GM18868 (cell line): ENCODE measurements at regions not wholly inside any gene's neighbourhood (a gene's known extent, or its start where the extent isn't known, plus 50 kb on each side); places are given as distances from the start of the nearest gene placed in this dataset.

ENCODE experiments used
- ATAC-seq: cut with Tn5 transposase; IDR thresholded peaks from one replicate; pipeline ENCODE4 v1.9.1; 2021; ENCODE audit warnings: mild to moderate bottlenecking, moderate library complexity; ENCODE audit not compliant: unreplicated experiment

DNA sequence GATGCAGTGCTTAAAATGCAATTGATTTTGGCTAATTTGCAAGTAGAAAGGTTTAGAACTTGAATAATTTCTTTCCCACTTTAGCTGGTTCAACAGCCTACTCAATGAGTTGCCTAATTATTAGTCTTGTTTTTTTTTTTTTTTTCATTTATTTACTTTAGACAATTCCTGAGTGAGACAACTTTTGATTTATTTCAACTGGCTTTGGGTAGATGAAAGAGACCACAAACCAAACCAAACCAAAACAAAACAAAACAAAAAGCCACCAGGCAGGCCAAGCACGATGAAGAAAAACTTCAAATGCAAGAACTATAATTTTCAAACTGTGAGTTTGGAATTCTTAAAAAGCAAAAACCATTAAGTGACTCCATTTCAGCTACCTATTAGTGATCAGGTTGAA is 469.9 kb downstream of the GBE1 start:
- ATAC-seq, result no peak

DNA sequence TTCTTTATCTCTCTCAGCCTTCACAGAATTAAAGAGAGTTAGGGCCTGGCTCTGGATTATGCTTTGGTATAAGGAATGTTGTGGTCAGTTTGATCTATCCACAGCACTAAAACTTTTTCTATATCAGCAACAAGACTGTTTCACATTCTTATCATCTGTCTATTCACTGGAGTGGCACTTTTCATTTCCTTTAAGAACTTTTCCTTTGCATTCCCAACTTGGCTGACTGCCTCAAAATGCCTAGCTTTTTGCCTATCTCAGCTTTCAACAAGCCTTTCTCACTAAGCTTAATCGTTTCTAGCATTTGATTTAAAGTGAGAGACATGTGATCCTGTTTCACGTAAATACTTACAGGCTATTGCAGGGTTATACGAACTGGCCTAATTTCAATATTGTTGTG is 471.8 kb downstream of the GBE1 start:
- no peak for ATAC-seq

DNA sequence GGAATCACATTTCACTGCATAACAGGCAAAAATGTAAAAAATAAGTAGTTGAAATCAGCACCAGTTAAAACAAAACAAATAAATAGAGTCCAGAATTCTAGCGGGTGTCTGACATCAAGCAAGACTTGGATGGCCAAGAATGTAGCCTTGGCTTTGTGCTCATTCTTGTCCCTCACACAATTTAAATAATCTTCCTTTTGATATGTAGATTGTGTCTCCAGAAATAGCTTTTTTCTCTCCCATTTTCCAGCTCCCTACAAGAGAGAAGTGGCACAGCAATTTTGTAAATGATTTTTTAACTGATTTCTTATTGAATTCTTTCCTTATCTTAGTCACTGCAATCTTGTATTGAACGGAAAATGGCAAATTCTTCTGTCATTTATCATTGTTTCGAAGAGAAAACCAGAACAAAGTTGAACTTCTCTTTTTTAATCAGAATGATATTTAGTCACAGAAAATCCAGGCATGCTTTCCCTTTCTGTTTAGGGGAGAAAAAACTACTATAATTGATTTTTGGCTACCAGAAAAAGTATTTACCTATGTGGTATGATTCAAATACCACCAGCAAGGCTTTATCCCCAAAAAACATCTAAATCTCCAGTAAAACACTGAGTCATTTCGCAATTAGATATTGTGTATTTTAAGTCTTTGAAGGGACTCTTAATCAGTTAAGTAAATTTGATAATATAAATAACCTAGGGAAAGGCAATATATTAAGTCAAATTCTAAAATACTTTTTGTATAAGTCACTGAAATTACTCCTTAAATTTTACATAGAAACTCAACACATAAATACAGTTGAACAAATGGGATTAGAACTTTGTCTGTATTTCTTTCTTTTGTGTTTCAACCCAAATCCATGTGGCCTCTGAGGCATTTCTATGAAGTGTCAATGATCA is 481.7 kb downstream of the GBE1 start:
- ATAC-seq, result no peak

DNA sequence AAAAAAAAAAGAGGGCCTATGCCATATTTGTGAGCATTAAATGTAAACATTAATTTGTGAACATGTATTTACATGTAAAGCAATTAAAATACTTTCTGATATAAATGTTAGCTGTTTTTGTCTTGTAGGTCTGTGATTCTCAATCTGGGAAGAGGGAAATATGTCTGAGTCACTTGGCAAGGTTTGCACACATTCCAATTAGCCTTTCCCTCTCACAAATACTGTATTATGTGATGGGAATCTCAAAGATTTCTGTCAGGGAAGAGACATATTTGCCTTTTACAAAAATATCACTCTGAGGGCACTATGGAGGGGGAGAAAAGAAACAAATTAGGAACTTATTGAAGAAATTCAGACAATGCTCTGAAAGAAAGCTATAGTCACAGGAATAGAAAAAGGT is 483.6 kb downstream of the GBE1 start:
- no peak for ATAC-seq

DNA sequence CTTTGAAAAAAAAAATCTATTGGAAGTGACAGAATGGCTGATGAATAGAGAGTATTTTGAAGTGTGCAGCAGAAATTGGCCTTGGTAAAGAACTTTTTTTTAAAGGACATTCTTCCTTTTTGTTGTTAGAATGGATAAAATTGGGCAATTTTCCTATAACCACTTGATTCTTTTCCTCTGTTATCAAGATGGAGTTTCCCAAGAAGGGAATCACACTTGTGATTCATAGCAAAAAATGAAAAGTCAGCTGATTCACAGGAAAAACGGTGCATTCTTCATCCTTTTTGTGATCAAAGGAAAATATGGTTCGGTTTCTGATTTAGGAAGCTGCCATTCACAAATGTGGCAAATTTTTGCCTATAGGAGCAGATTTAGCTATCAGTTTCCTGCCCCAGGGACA is 486.8 kb downstream of the GBE1 start:
- no peak for ATAC-seq

DNA sequence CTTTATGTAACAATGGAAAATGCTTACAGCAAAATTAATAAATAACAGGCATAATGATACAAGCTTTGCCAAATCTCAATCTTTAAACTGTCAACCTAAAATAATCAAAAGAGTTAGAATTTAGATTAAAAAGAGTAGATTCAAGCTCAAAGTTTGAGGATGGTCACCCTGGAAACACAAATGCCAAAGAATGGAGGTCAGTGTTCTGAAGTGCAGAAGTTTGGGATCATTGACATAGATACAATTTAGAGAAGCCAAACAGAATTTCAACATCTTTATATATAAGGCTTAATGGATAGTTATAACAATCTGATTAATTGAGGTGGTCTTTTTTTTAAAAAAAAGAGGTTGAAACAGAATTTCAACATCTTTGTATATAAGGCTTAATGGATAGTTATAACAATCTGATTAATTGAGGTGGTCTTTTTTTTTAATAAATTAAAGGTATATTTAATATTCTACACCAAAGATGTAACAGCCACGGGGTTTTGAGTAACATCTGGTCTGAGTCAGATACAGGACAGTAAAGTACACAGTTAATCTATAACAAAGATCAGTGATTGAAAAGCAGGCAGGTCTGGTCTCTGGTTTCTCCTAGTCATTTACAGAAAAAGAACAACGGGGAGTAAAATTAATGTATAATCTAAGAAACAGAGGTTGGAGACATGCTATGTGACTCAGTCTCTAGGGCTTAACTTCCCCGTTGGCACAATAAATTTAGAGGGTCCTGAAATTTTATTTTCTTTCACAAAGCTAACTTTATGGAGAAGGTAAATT is 490.7 kb downstream of the GBE1 start:
- no peak for ATAC-seq

DNA sequence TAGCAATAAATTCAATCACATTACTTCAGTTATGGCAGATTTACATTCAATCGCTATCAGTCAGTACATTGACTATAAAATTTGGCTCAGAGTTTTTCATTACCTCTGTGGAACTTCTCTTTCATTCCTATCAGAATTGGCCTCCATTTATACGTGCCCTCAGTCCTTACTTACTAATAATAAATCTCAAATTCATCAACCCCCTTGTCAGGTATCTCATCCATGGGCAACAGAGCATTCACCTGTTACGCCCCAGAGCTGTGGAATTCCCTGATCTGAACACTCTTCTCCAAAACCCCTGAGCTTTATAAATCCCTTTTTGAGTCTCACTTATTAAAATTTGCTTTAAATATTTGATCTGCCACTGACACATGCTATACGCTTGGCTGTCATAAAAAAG is 492.9 kb downstream of the GBE1 start:
- ATAC-seq, result no peak

DNA sequence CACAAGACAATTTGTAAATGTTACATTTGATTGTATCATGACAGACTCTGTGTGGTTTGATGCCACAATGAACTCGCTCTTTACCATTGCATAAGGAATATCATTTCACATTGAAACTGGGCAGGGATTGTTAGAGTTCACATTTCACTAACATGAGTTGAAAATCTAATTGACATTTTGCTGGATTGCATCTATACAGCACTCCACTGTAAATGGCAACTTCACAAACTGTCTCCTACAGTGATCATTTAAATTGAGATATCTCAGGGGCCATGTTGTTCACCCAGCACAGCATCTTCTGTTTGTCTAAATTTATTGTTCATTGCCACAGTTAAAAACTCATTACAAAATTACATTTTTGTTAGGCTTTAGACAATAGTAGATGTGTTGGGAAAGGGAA is 499.4 kb downstream of the GBE1 start:
- no peak for ATAC-seq

DNA sequence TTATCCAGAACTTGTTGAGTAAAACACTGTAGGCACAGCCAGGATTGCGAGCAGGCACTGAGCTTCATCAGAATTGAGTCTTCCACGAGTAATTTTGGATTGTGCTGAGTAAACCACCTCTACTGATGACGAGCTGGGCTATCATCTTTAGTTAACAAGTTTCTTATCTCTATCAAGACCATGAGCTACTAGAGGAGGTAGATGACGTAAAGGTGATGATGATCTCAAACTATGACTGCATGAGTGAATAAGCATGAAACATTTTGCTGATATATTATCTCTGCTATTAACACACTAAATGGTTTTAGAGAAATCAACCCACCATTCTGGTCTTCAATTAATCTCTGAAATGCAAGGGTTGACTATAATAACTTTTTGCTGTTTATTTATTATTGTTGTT is 506.0 kb downstream of the GBE1 start:
- no peak for ATAC-seq

DNA sequence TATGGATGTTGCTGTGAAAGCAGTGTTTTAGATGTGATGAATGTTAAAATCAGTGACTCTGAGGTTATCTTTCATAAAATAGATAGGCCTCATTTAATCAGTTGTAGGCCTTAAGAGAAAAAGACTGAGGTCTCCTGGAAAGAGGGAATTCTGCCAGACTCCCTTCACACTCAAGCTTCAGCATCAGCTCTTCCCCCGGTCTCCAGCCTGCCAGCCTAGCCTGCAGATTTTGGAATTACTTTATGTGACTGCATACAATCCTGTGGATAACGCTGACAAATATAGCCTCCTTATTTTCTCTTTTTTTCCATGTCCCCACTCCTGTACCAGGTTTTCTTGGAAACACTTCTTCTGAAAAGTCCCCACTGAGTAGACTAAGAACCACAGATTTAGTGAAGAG is 510.3 kb downstream of the GBE1 start:
- ATAC-seq, result no peak

DNA sequence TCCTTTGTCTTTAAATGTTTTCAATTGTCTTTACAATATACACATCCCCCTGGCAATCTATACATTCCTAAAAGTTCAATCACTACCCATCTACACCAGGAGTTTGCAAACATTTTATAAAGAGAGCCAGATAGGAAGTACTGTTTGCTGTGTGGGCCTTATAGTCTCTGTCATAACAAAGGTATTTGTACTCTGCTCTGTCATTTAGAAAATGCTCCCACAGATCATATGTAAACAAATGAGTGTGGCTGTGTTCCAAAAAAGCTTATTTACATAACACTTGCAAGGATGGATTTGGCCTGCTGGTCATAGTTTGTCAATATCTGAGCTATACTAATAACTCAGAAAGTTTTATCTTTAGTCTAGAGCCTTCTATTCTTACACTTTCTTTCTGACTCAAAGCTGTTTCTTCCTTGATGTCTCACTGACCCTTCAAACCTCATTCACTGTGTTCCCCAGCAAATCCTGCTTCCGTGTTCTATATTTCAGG is 511.9 kb downstream of the GBE1 start:
- peak; percentile 69 for ATAC-seq

DNA sequence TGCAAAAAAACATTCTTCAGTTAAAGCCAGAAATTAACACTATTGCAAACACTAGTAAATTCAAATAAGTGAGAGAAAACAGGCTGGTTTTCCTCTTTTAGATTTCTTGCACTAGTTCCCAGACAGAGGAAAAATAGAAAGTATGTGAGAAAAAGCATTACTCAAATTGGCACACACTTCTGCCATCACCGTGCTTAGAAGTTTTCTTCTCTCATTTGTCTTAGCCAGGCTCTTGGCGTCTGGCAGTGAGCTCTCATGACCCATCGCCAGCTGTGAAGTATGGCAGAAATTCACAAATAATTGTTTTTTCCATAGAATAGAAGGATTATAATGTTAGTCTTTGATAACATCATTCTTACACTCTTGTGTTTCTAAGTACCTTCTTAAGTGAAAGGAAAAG is 515.9 kb downstream of the GBE1 start:
- ATAC-seq, result no peak

DNA sequence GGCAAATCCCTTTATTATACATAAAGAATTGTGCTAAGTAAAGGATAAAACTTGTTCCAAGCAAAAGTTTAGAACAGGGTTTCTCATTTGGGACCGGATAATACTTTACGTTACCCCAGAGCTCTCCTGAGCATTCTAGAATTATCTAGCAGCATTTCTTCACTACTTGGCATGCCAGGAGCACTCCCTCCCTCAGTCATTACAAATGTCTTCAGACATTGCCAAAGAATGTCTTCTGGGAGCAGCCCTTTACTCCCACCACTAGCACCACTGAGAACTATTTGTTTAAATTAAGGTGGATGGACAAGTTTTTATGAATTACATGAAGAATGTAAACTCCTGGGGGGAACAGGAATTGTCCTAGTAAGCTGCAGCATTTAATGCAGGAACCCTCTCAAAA is 516.4 kb downstream of the GBE1 start:
- no peak for ATAC-seq

DNA sequence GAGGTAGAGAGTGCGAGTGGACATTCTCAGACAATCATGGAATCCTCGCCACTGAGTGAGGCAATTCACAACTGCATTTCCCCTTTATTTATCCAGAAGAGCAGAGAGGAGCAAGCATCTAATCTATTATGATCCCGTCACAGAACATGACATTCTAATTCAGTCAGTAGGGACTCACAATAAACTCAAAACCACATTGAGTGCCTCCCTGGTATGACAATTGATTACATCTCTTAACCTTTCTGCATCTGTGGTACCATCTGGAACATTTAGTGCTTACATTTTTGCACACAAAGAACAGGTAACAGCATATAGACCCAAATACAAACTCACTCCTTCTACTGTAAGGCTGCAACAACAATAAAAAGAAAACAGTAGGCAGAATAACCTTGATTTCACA is 517.2 kb downstream of the GBE1 start:
- no peak for ATAC-seq

DNA sequence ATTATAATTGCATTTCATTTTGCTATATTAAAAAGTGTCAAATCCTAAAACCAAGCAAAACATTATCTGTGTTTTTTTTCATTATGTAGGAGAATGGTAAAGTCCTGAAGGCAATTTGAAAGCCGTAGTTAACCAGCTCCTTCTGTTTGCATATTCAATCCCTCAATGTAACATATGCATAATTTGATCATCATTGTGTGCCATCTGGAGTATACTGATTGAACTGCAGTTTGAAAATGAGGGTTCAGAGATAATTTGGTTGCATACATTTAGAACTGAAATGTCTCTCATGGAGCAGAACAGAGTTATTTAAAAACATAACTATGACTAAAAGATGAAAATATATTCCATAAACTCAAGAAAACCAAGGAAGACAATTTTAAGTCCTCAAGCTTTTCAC is 518.6 kb downstream of the GBE1 start:
- ATAC-seq, result peak; percentile 69

DNA sequence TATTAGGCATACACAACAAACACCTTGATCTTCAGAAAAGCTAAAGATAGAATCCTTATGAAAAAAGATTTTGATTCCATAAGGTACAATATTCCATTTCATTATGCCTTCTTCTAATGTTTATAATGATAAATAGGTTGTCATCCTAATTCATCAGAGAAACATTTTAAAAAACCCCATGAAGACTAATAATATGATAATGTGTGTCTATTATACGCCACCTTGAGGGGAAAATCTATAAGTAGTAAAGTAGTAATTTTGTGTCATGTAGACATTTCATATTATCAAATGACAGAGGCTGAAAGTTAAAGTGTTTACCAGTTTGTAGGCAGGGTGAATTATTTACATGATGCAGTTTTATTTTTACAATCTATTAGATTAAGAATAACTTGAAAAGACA is 524.3 kb downstream of the GBE1 start:
- no peak for ATAC-seq

DNA sequence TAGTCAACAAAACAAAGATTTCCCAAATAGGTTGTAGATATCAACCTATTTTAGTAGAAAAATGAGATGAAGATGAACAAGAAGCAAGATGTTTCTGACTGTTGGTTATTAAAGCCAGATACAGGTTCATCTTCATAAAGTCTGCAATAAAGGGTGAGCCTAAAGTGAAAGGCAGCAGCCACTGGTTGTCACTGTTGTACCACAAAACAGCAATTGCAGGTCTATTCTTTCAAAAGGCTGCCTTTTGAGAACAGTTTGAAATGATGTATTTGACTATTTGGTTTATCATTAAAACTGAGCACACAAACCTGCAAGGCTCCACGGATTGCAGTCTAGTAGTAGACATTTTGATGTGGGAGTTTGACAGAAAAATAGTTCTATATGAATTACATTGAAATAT is 543.4 kb downstream of the GBE1 start:
- no peak for ATAC-seq

DNA sequence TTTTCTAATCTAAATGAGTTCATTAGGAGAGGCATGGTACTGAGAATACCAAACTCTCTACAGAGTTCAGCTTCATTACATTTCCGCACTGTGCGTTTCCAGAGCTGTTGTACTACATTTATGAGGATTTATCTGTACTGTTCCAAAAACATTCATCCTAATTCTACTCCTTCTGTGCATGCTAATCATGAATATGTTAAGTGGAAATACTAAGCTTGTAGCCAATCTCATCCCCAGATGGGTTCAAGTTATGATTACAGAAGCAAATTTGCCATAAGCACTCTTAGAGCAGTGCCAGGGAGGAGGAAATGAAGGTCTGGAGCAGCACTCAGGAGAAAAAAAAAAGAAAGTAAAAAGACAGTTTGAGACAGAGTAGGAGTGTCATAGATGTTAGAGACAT is 544.3 kb downstream of the GBE1 start:
- ATAC-seq, result no peak

DNA sequence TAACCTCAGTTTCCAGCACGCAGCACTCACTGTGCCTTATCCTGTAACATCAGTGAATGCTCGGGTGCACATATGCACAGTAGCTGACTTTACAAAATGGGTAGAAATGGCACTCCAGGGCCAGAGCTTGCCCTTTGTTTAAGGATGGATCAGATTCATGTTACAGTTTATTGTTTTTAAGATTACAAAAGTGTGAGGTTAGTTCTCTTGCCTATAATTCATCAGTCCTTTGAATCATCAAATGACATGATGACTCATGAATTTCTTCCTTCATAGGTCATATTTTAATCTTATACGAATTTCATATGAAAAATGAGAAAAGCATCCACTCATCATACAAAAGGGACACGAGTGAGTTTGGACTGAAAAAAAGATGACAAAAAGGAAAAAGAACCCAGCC is 545.3 kb downstream of the GBE1 start:
- no peak for ATAC-seq

DNA sequence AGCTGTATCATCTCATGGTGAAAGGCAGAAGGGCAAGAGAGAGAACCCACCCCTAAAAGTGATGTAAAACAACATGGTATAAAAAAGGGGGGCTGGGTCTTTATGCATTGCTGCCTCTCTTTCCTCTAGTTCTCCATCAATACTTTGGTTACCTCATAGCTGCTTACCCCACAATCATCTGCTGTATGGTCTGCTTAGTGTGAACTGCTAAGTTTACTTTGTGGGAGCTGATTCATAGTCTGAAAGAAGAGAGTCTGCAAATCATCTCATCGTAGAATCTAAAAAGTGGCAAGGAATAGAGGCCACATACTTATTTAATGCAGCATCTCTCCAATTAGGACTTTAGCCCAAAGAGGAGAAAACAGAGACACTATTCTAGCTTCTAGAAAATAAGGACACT is 546.8 kb downstream of the GBE1 start:
- no peak for ATAC-seq

DNA sequence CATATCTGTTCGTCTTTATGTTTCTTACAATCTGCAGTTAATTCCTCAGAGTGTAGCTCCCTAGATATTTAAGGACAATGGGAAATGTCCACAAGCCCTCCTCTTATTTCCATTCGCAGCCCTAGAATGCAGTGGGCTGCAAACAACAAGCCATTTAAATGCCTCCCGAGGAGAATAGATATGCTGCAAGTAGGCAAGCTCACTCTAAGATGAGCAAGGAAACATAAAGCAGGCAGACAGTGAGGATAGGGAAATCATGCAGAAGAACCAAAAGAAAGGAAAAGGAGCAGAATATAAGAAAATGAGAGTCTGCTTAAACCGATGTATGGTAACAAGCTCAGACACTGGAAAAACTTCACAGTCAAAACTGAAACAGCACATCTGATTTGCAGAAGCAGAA is 561.9 kb downstream of the GBE1 start:
- no peak for ATAC-seq

DNA sequence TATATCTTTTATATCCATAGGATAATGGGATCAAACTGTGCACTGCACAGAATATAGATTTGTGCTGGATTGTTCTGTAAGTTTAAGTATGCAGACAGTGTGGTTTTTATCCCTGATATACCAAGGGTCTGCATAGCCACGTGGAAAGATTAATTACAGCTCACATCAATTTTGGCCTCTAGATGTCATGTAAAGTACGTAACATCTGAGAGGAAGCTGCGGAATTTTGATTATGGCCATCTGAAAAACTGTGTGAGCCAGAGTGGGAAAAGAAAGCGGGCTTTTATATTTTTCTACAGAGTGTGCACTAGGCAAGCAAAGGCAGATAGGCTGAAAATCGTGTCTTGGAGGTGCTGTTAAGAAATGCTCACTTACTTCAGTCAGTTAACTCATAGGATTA is 562.7 kb downstream of the GBE1 start:
- no peak for ATAC-seq
